ENCODE measurements at regions not wholly inside any gene's neighbourhood (a gene's known extent, or its start where the extent isn't known, plus 50 kb on each side); places are given as distances from the start of the nearest gene placed in this dataset.

DNA sequence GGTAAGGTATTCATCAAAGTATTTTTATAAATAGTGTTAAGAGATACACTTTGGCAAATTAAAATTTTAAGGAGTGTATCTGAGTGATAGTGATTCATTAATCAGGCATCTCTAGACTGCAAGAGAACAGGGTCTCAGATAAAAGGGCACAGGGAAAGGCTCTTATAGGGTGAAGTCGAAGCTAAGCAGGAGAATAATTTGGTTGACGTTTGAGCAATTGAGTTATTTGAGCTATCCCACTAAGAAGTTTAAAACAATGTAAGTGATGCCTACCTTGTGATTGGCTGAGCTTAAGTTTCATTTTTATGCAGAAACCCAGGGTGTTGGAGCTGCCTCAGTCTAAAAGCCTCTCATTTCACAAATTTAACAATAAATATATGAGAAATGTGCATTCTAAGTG, 125.3 kb downstream of the SLC6A15 start:
- Histone ChIP-seq H2AK5ac (ENCODE audit: low read depth, low read length) (no peak overlapping the region), H2BK5ac (ENCODE audit: low read length) (no peak overlapping the region), H3K79me1 (ENCODE audit: low read depth, low read length) (no peaks in the 10 kb centered on the region), H3K9ac (ENCODE audit: low read depth, low read length, poor library complexity) (no peak overlapping the region), H3K4me3 (ENCODE audit: low read length in 2 of 2) (no peak overlapping the region), H2BK15ac (ENCODE audit: low read length) (no peak overlapping the region), H2AFZ (ENCODE audit: low read length) (no peak overlapping the region), H3K36me3 (replicated peaks in 1 of 2; ENCODE audit: control insufficient read depth in 2 of 2, insufficient read depth in 2 of 2, low read length in 2 of 2) (no peaks in the 10 kb centered on the region), H3K14ac (ENCODE audit: low read length) (no peak overlapping the region), H3K18ac (ENCODE audit: low read length) (no peak overlapping the region), H3K4me1 (ENCODE audit: control insufficient read depth in 2 of 2, insufficient read depth in 1 of 2, low read depth in 1 of 2, low read length in 2 of 2) (no peaks in the 10 kb centered on the region), H2BK12ac (ENCODE audit: low read length) (no peak overlapping the region), H3K27ac (replicated peaks; ENCODE audit: low read length) (no peak overlapping the region), H3K4ac (ENCODE audit: low read length) (no peak overlapping the region), H4K91ac (ENCODE audit: low read depth, low read length, poor library complexity) (no peak overlapping the region), H3K9me3 (replicated peaks in 1 of 2; ENCODE audit: control insufficient read depth in 2 of 2, insufficient read depth in 1 of 2, low read depth in 1 of 2, low read length in 2 of 2) (no peaks in the 10 kb centered on the region), H4K8ac (ENCODE audit: low read depth, low read length) (no peak overlapping the region), H3K27me3 (ENCODE audit: control insufficient read depth in 3 of 3, insufficient read depth in 3 of 3, low read depth in 1 of 3, low read length in 3 of 3) (no peaks in the 10 kb centered on the region), H2BK120ac (ENCODE audit: low read depth, low read length) (no peak overlapping the region), H3K4me2 (ENCODE audit: insufficient read depth, low read length, poor library complexity, severe bottlenecking) (no peak overlapping the region), H3K23ac (ENCODE audit: low read depth, low read length, poor library complexity) (no peak overlapping the region)
- no CpG with 5 or more reads among the region's 2 CpGs for WGBS, 2 donors (ENCODE audit: extremely low coverage in 2 of 2, insufficient read length in 2 of 2, insufficient replicate concordance in 1 of 2)
- no peak for DNase-seq (ENCODE audit: low spot score)

DNA sequence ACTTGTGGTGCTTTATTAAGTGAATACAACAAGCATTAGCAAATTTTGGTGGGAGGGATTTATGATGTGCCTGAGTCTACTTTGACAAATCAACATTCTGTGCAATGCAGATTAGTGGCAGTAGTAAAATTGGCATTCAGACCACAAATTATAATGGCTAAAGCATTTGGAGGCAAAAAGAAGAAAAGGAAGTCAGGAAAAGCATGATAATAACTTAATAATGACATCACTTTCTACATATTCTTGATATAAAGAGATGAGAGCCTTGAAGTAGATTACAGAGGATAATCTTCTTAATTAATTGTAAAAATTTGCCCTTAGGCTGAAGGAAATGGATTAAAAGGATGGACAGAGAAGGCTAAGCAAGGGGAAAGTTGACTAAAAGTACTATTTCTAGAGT, 126.0 kb downstream of the SLC6A15 start:
- Histone ChIP-seq H3K27ac (replicated peaks; ENCODE audit: low read length) (no peak overlapping the region), H2BK5ac (ENCODE audit: low read length) (no peak overlapping the region), H3K4me3 (ENCODE audit: low read length in 2 of 2) (no peak overlapping the region), H3K4me1 (ENCODE audit: control insufficient read depth in 2 of 2, insufficient read depth in 1 of 2, low read depth in 1 of 2, low read length in 2 of 2) (no peaks in the 10 kb centered on the region), H3K36me3 (replicated peaks in 1 of 2; ENCODE audit: control insufficient read depth in 2 of 2, insufficient read depth in 2 of 2, low read length in 2 of 2) (no peaks in the 10 kb centered on the region), H3K4me2 (ENCODE audit: insufficient read depth, low read length, poor library complexity, severe bottlenecking) (no peak overlapping the region), H3K4ac (ENCODE audit: low read length) (no peak overlapping the region), H2BK120ac (ENCODE audit: low read depth, low read length) (no peak overlapping the region), H2AFZ (ENCODE audit: low read length) (no peak overlapping the region), H3K18ac (ENCODE audit: low read length) (no peak overlapping the region), H2AK5ac (ENCODE audit: low read depth, low read length) (no peak overlapping the region), H3K9me3 (replicated peaks in 1 of 2; ENCODE audit: control insufficient read depth in 2 of 2, insufficient read depth in 1 of 2, low read depth in 1 of 2, low read length in 2 of 2) (no peaks in the 10 kb centered on the region), H2BK15ac (ENCODE audit: low read length) (no peak overlapping the region), H4K8ac (ENCODE audit: low read depth, low read length) (no peak overlapping the region), H2BK12ac (ENCODE audit: low read length) (no peak overlapping the region), H4K91ac (ENCODE audit: low read depth, low read length, poor library complexity) (no peak overlapping the region), H3K14ac (ENCODE audit: low read length) (no peak overlapping the region), H3K79me1 (ENCODE audit: low read depth, low read length) (no peaks in the 10 kb centered on the region), H3K27me3 (ENCODE audit: control insufficient read depth in 3 of 3, insufficient read depth in 3 of 3, low read depth in 1 of 3, low read length in 3 of 3) (no peaks in the 10 kb centered on the region), H3K23ac (ENCODE audit: low read depth, low read length, poor library complexity) (no peak overlapping the region), H3K9ac (ENCODE audit: low read depth, low read length, poor library complexity) (no peak overlapping the region)
- DNase-seq (ENCODE audit: low spot score), result no peak

DNA sequence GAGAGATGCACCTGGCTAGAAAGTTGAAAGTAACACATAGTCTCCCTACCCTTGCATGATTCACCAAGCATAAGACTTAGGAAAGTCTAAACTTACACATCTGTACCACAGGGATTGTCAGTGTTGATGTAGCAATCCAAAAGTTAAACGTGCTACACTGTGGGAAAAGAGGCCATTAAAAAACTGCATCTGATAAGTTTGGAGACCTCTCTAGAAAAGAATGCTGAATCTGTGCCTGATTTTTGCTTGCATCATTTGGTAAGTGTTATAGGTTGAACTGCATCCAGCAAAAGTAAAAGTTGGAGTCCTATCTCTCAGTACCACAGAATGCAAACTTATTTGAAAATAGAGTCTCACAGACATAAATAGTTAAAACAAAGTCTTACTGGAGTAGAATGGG, 126.6 kb downstream of the SLC6A15 start:
- Histone ChIP-seq H2BK120ac (ENCODE audit: low read depth, low read length) (no peak overlapping the region), H2AK5ac (ENCODE audit: low read depth, low read length) (no peak overlapping the region), H3K4me2 (ENCODE audit: insufficient read depth, low read length, poor library complexity, severe bottlenecking) (no peak overlapping the region), H3K14ac (ENCODE audit: low read length) (no peak overlapping the region), H4K91ac (ENCODE audit: low read depth, low read length, poor library complexity) (no peak overlapping the region), H2BK15ac (ENCODE audit: low read length) (no peak overlapping the region), H3K27me3 (ENCODE audit: control insufficient read depth in 3 of 3, insufficient read depth in 3 of 3, low read depth in 1 of 3, low read length in 3 of 3) (no peaks in the 10 kb centered on the region), H3K18ac (ENCODE audit: low read length) (no peak overlapping the region), H2AFZ (ENCODE audit: low read length) (no peak overlapping the region), H2BK12ac (ENCODE audit: low read length) (no peak overlapping the region), H4K8ac (ENCODE audit: low read depth, low read length) (no peak overlapping the region), H3K36me3 (replicated peaks in 1 of 2; ENCODE audit: control insufficient read depth in 2 of 2, insufficient read depth in 2 of 2, low read length in 2 of 2) (no peaks in the 10 kb centered on the region), H3K79me1 (ENCODE audit: low read depth, low read length) (no peaks in the 10 kb centered on the region), H3K27ac (replicated peaks; ENCODE audit: low read length) (no peak overlapping the region), H3K23ac (ENCODE audit: low read depth, low read length, poor library complexity) (no peak overlapping the region), H3K4ac (ENCODE audit: low read length) (no peak overlapping the region), H3K9me3 (replicated peaks in 1 of 2; ENCODE audit: control insufficient read depth in 2 of 2, insufficient read depth in 1 of 2, low read depth in 1 of 2, low read length in 2 of 2) (no peaks in the 10 kb centered on the region), H3K4me1 (ENCODE audit: control insufficient read depth in 2 of 2, insufficient read depth in 1 of 2, low read depth in 1 of 2, low read length in 2 of 2) (no peaks in the 10 kb centered on the region), H3K9ac (ENCODE audit: low read depth, low read length, poor library complexity) (no peak overlapping the region), H2BK5ac (ENCODE audit: low read length) (no peak overlapping the region), H3K4me3 (ENCODE audit: low read length in 2 of 2) (no peak overlapping the region)
- no CpG with 5 or more reads among the region's 1 CpG for WGBS, 2 donors (ENCODE audit: extremely low coverage in 2 of 2, insufficient read length in 2 of 2, insufficient replicate concordance in 1 of 2)
- no peak for DNase-seq (ENCODE audit: low spot score)

DNA sequence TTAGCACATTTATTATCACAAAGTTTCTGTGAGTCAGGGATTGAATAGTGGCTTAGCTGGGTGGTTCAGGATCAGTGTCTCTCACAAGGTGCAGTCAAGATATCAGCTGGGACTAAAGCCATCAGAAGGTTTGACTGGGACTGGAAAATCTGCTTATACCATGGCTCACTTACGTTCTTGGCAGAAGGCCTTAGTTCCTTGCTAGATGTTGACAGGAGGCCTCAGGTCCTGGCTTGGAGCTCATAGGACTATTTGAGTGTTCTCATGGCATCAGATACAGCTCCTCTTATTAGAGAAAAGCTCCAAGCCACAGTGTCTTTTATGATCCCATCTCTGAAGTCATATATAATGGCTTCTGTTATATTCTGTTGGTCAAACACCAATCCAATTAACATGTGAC, 127.3 kb downstream of the SLC6A15 start:
- no peak overlapping the region for H2AK5ac ChIP-seq (ENCODE audit: low read depth, low read length)
- H2BK5ac ChIP-seq (ENCODE audit: low read length), result no peak overlapping the region
- H4K8ac ChIP-seq (ENCODE audit: low read depth, low read length), result no peak overlapping the region
- H3K79me1 ChIP-seq (ENCODE audit: low read depth, low read length), result no peaks in the 10 kb centered on the region
- H3K27me3 ChIP-seq (ENCODE audit: control insufficient read depth in 3 of 3, insufficient read depth in 3 of 3, low read depth in 1 of 3, low read length in 3 of 3), result no peaks in the 10 kb centered on the region
- no peak for DNase-seq (ENCODE audit: low spot score)
- no peak overlapping the region for H4K91ac ChIP-seq (ENCODE audit: low read depth, low read length, poor library complexity)
- H3K23ac ChIP-seq (ENCODE audit: low read depth, low read length, poor library complexity), result no peak overlapping the region
- no peak overlapping the region for H3K9ac ChIP-seq (ENCODE audit: low read depth, low read length, poor library complexity)
- no peak overlapping the region for H3K4me3 ChIP-seq (ENCODE audit: low read length in 2 of 2)
- no peak overlapping the region for H3K18ac ChIP-seq (ENCODE audit: low read length)
- no peak overlapping the region for H2BK120ac ChIP-seq (ENCODE audit: low read depth, low read length)
- no peak overlapping the region for H2BK12ac ChIP-seq (ENCODE audit: low read length)
- no peak overlapping the region for H3K27ac ChIP-seq (replicated peaks; ENCODE audit: low read length)
- H2AFZ ChIP-seq (ENCODE audit: low read length), result no peak overlapping the region
- H3K4me1 ChIP-seq (ENCODE audit: control insufficient read depth in 2 of 2, insufficient read depth in 1 of 2, low read depth in 1 of 2, low read length in 2 of 2), result no peaks in the 10 kb centered on the region
- no CpG with 5 or more reads among the region's 1 CpG for WGBS, 2 donors (ENCODE audit: extremely low coverage in 2 of 2, insufficient read length in 2 of 2, insufficient replicate concordance in 1 of 2)
- H3K4me2 ChIP-seq (ENCODE audit: insufficient read depth, low read length, poor library complexity, severe bottlenecking), result no peak overlapping the region
- no peak overlapping the region for H2BK15ac ChIP-seq (ENCODE audit: low read length)
- H3K9me3 ChIP-seq (replicated peaks in 1 of 2; ENCODE audit: control insufficient read depth in 2 of 2, insufficient read depth in 1 of 2, low read depth in 1 of 2, low read length in 2 of 2), result no peaks in the 10 kb centered on the region
- H3K36me3 ChIP-seq (replicated peaks in 1 of 2; ENCODE audit: control insufficient read depth in 2 of 2, insufficient read depth in 2 of 2, low read length in 2 of 2), result no peaks in the 10 kb centered on the region
- H3K14ac ChIP-seq (ENCODE audit: low read length), result no peak overlapping the region
- no peak overlapping the region for H3K4ac ChIP-seq (ENCODE audit: low read length)

All from neuronal stem cell (in vitro differentiated cells).